ENCODE measurements at regions not wholly inside any gene's neighbourhood (a gene's known extent, or its start where the extent isn't known, plus 50 kb on each side); places are given as distances from the start of the nearest gene placed in this dataset.

DNA sequence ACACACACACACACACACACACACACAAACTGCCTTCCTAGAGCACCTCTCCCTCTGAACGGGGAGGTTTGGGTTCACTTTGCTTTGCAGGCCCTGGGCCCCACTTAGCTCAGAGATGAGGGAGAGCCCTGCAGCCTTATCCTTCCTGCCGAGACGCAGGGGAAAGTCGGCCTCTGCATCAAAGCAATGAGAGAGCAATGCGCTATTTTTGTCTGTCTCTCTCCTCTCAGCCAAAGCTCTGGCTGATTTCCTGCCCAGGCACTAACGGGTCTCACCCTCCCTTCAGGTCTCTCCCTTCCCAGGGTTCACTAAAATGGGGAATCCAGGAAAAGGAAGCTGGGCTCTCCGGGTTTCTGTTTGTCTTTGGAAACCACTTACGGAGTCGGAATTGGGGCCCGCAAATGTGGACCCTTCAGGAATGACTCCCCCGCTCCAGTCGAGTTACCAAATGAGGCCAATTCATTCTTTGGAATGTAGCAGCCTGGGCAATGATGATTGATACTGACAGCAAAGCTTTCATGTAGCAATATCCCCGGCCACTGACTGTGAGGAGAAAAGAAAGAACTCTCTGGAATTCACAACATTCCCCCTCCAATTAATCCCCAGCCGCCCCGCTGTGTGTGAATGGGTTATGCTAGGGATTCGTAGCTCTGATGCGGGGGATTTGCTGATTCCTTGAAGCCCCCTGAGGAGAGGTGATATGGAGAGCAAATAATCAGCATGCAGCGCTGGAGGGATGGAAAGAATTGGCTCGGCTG is 61.5 kb upstream of the WLS start:
- TF ChIP-seq, protein P1, sequence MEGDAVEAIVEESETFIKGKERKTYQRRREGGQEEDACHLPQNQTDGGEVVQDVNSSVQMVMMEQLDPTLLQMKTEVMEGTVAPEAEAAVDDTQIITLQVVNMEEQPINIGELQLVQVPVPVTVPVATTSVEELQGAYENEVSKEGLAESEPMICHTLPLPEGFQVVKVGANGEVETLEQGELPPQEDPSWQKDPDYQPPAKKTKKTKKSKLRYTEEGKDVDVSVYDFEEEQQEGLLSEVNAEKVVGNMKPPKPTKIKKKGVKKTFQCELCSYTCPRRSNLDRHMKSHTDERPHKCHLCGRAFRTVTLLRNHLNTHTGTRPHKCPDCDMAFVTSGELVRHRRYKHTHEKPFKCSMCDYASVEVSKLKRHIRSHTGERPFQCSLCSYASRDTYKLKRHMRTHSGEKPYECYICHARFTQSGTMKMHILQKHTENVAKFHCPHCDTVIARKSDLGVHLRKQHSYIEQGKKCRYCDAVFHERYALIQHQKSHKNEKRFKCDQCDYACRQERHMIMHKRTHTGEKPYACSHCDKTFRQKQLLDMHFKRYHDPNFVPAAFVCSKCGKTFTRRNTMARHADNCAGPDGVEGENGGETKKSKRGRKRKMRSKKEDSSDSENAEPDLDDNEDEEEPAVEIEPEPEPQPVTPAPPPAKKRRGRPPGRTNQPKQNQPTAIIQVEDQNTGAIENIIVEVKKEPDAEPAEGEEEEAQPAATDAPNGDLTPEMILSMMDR (IDR thresholded peaks at IDR 0.05) = no peak
- no peak for TF ChIP-seq EP300 (IDR thresholded peaks at IDR 0.05)

All from esophagus muscularis mucosa (tissue), 3 donors.